ENCODE measurements at regions not wholly inside any gene's neighbourhood (a gene's known extent, or its start where the extent isn't known, plus 50 kb on each side); places are given as distances from the start of the nearest gene placed in this dataset.

DNA sequence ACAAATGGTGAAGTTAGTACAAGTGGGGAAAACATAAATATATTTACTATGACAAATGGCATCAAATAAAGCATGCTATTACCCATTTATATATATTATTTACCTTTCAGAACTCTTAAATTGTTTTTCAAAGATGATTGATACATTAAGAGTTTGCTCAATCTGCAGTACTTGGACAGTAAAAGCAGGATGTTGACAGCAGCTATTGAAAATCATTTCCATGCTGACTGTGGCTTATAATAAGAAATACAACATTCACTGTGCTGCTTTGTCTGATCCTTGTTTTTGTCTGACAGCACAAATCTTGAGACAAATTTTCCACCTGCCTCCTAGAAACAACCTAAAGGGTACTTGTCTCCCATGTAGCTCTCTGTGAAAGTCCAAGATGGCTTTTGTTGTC, 134.1 kb upstream of the FAT1 start:
- H3K27me3 ChIP-seq (ENCODE audit: control insufficient read depth in 3 of 3, insufficient read depth in 3 of 3, low read length in 2 of 3), result no peaks in the 10 kb centered on the region
- H3K27ac ChIP-seq (ENCODE audit: low read depth in 1 of 2, low read length in 1 of 2), result no peak overlapping the region
- H3K4me3 ChIP-seq, result no peak overlapping the region
- ATAC-seq (ENCODE audit: insufficient read depth, low FRiP score) (no peak), DNase-seq (no peak)
- peaks cover 0 to 3% (median 0%) of the 10 kb centered on the region in 4 donors for H3K9me3 ChIP-seq (ENCODE audit: control insufficient read depth in 4 of 4, insufficient read depth in 3 of 4, low read length in 3 of 4)
- no peaks in the 10 kb centered on the region for H3K36me3 ChIP-seq (ENCODE audit: control insufficient read depth in 4 of 4, insufficient read depth in 4 of 4, low read length in 4 of 4)
- no peak overlapping the region for H3K9ac ChIP-seq (ENCODE audit: insufficient read depth in 1 of 2, low read length in 2 of 2)
- TF ChIP-seq, protein P1, sequence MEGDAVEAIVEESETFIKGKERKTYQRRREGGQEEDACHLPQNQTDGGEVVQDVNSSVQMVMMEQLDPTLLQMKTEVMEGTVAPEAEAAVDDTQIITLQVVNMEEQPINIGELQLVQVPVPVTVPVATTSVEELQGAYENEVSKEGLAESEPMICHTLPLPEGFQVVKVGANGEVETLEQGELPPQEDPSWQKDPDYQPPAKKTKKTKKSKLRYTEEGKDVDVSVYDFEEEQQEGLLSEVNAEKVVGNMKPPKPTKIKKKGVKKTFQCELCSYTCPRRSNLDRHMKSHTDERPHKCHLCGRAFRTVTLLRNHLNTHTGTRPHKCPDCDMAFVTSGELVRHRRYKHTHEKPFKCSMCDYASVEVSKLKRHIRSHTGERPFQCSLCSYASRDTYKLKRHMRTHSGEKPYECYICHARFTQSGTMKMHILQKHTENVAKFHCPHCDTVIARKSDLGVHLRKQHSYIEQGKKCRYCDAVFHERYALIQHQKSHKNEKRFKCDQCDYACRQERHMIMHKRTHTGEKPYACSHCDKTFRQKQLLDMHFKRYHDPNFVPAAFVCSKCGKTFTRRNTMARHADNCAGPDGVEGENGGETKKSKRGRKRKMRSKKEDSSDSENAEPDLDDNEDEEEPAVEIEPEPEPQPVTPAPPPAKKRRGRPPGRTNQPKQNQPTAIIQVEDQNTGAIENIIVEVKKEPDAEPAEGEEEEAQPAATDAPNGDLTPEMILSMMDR (IDR thresholded peaks at IDR 0.05; ENCODE audit: control extremely low read depth, extremely low read depth), result no peak
- no peaks in the 10 kb centered on the region for H3K4me1 ChIP-seq (ENCODE audit: control insufficient read depth in 5 of 5, insufficient read depth in 5 of 5, low read length in 5 of 5)

DNA sequence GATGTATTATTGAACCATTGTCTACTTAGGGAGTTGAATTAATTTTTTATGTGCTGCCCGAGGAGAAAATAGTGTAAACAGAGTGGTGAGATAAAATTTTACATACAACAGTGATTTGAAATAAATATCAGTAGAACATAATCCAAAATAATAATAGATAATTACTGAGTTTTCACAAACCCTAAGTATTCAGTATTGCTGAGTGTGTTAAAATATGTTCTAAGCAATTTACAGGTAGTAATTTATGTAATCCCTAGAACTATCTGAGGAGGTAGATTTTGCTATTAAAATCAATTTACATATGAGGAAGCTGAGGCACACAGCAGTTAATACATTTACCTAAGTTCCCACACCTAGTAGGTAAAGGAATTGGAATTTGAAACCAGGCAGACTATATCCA, 134.7 kb upstream of the FAT1 start:
- Histone ChIP-seq H3K36me3 (ENCODE audit: control insufficient read depth in 4 of 4, insufficient read depth in 4 of 4, low read length in 4 of 4) (no peaks in the 10 kb centered on the region), H3K9me3 (ENCODE audit: control insufficient read depth in 4 of 4, insufficient read depth in 3 of 4, low read length in 3 of 4) (peaks cover 0 to 3% (median 0%) of the 10 kb centered on the region in 4 donors), H3K4me1 (ENCODE audit: control insufficient read depth in 5 of 5, insufficient read depth in 5 of 5, low read length in 5 of 5) (no peaks in the 10 kb centered on the region), H3K4me3 (no peak overlapping the region), H3K27ac (ENCODE audit: low read depth in 1 of 2, low read length in 1 of 2) (no peak overlapping the region), H3K27me3 (ENCODE audit: control insufficient read depth in 3 of 3, insufficient read depth in 3 of 3, low read length in 2 of 3) (no peaks in the 10 kb centered on the region), H3K9ac (ENCODE audit: insufficient read depth in 1 of 2, low read length in 2 of 2) (no peak overlapping the region)
- TF ChIP-seq, protein P1 (IDR thresholded peaks at IDR 0.05; ENCODE audit: control extremely low read depth, extremely low read depth), result no peak
- WGBS, 2 donors, result 79% methylated on average over 1 of the region's 1 CpG
- DNase-seq, result no peak
- no peak for ATAC-seq (ENCODE audit: insufficient read depth, low FRiP score)

DNA sequence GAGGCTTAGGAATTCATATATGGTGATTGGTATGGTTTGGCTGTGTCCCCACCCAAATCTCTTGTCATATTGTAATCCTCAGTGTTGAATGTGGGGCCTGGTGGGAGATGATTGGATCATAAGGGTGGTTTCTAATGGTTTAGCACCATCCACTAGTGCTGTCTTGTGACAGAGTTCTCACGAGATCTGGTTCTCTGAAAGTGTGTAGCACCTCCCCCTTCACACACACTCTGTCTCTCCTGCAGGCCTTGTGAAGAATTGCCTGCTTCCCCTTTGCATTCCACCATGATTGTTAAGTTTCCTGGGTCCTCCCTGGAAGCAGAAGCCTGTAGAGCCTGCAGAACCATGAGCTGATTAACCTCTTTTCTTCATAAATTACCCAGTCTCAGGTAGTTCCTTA, 135.8 kb upstream of the FAT1 start:
- TF ChIP-seq, protein P1 (IDR thresholded peaks at IDR 0.05; ENCODE audit: control extremely low read depth, extremely low read depth), result no peak
- Histone ChIP-seq H3K9me3 (ENCODE audit: control insufficient read depth in 4 of 4, insufficient read depth in 3 of 4, low read length in 3 of 4) (peaks cover 0 to 3% (median 0%) of the 10 kb centered on the region in 4 donors), H3K9ac (ENCODE audit: insufficient read depth in 1 of 2, low read length in 2 of 2) (no peak overlapping the region), H3K4me3 (no peak overlapping the region), H3K4me1 (ENCODE audit: control insufficient read depth in 5 of 5, insufficient read depth in 5 of 5, low read length in 5 of 5) (no peaks in the 10 kb centered on the region), H3K27ac (ENCODE audit: low read depth in 1 of 2, low read length in 1 of 2) (no peak overlapping the region), H3K27me3 (ENCODE audit: control insufficient read depth in 3 of 3, insufficient read depth in 3 of 3, low read length in 2 of 3) (no peaks in the 10 kb centered on the region), H3K36me3 (ENCODE audit: control insufficient read depth in 4 of 4, insufficient read depth in 4 of 4, low read length in 4 of 4) (no peaks in the 10 kb centered on the region)
- DNase-seq, result no peak
- ATAC-seq (ENCODE audit: insufficient read depth, low FRiP score), result no peak
- WGBS, 2 donors, result 87 to 100% methylated on average over 1 of the region's 1 CpG

DNA sequence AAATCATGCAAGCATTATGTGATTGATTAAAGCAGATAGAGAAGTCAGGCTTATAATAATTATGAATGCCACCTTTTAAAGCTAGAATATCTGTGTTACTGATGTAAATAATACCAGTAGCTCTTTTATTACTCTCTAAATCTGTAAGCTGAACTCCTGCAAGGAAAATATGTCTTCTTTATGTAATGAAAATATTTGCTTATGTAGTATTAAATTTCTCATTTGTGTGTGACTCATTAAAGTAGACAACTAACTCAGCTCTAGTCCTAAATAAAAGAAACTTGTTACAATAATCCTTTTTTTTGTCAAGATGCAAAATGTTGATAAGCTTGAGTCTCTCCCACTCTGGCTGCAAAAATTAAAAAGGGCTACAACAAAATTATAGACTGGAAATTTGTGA, 137.7 kb upstream of the FAT1 start:
- Histone ChIP-seq H3K27me3 (ENCODE audit: control insufficient read depth in 3 of 3, insufficient read depth in 3 of 3, low read length in 2 of 3) (no peaks in the 10 kb centered on the region), H3K4me1 (ENCODE audit: control insufficient read depth in 5 of 5, insufficient read depth in 5 of 5, low read length in 5 of 5) (no peaks in the 10 kb centered on the region), H3K4me3 (no peak overlapping the region), H3K9ac (ENCODE audit: insufficient read depth in 1 of 2, low read length in 2 of 2) (no peak overlapping the region), H3K9me3 (ENCODE audit: control insufficient read depth in 4 of 4, insufficient read depth in 3 of 4, low read length in 3 of 4) (peaks cover 0 to 3% (median 0%) of the 10 kb centered on the region in 4 donors), H3K36me3 (ENCODE audit: control insufficient read depth in 4 of 4, insufficient read depth in 4 of 4, low read length in 4 of 4) (no peaks in the 10 kb centered on the region), H3K27ac (ENCODE audit: low read depth in 1 of 2, low read length in 1 of 2) (no peak overlapping the region)
- DNase-seq (no peak), ATAC-seq (ENCODE audit: insufficient read depth, low FRiP score) (no peak)
- TF ChIP-seq, protein P1 (IDR thresholded peaks at IDR 0.05; ENCODE audit: control extremely low read depth, extremely low read depth), result no peak
